A549 (cell line): ENCODE measurements at regions not wholly inside any gene's neighbourhood (a gene's known extent, or its start where the extent isn't known, plus 50 kb on each side); places are given as distances from the start of the nearest gene placed in this dataset.

ENCODE experiments used
- ATAC-seq, 2 experiments: fragments of 200-7000 bp in 1 of 2; fragments of >200 bp in 1 of 2; cut with Nextera tagmentation in 1 of 2; cut with Tn5 transposase in 1 of 2; 3 replicates each; pipeline versions ENCODE4 v1.8.0 to v1.9.1; 2018 to 2020; ENCODE audit warnings: mild to moderate bottlenecking in 1 of 2, moderate library complexity in 1 of 2
- CTCF ChIA-PET: fragments of 300-600 bp; sonication (Branson Sonifier 250); formaldehyde crosslinking; extraction: SDS; loops from one replicate; lab custom pipeline; 2021; ENCODE audit warnings: antibody characterized with exemption, inconsistent platforms; lab: Yijun Ruan, JAX
- POLR2A ChIA-PET: fragments of 350-600 bp; formaldehyde crosslinking; extraction: SDS; loops from one replicate; lab custom pipeline; 2021; ENCODE audit warnings: antibody characterized with exemption, inconsistent platforms; lab: Yijun Ruan, JAX
- DNase-seq, 2 experiments: peaks; one replicate each; pipeline versions ENCODE4 v3.0.0 to v3.0.0-alpha.2; 2011 to 2016; ENCODE audit warnings: low read depth in 1 of 2, low spot score in 1 of 2
- FAIRE-seq: peaks from 2 replicates; lab custom pipeline; 2011; peaks lifted over from hg19 to GRCh38; lab: Jason Lieb, UNC
- H3K27ac ChIP-seq, 2 experiments: fragments of >200 bp; sonication (Bioruptor Twin); formaldehyde crosslinking; 3 replicates each; pipeline ENCODE4 v1.5.1; 2016 to 2017
- H3K4me1 ChIP-seq: fragments of >200 bp; sonication (Bioruptor Twin); formaldehyde crosslinking; 3 replicates; pipeline ENCODE4 v1.6.1; 2016
- H3K4me2 ChIP-seq: fragments of >200 bp; sonication (Bioruptor Twin); formaldehyde crosslinking; 3 replicates; pipeline ENCODE4 v1.6.1; 2016
- H3K4me3 ChIP-seq: fragments of >200 bp; sonication (Bioruptor Twin); formaldehyde crosslinking; 3 replicates; pipeline ENCODE4 v1.5.1; 2016
- H3K9me3 ChIP-seq: fragments of >200 bp; sonication (Bioruptor Twin); formaldehyde crosslinking; 3 replicates; pipeline ENCODE4 v1.6.1; 2016
- CHD4 ChIP-seq: fragments of 200-600 bp; sonication (generic); IDR thresholded peaks from 2 replicates; pipeline ENCODE4 v1.6.1; 2016; ENCODE audit warnings: antibody characterized with exemption, mild to moderate bottlenecking, borderline replicate concordance
- CTCF ChIP-seq: fragments of >200 bp; sonication (Bioruptor Twin); formaldehyde crosslinking; IDR thresholded peaks from 3 replicates; pipeline ENCODE4 v1.5.1; 2016
- ELK1 ChIP-seq: fragments of 150-350 bp; IDR thresholded peaks from 2 replicates; pipeline ENCODE4 v1.6.1; 2014; ENCODE audit warnings: low read depth, mild to moderate bottlenecking, low read length
- ESRRA ChIP-seq: fragments of 150-350 bp; IDR thresholded peaks from 2 replicates; pipeline ENCODE4 v1.6.1; 2014; ENCODE audit warnings: mild to moderate bottlenecking, low read length, borderline replicate concordance
- FOSB ChIP-seq: fragments of 250-450 bp; sonication (Bioruptor Pico); IDR thresholded peaks from 2 replicates; pipeline ENCODE4 v1.5.0; 2020; ENCODE audit warnings: mild to moderate bottlenecking, moderate library complexity
- FOSL2 ChIP-seq, 2 experiments: fragments of 450-650 bp in 1 of 2; fragments of >200 bp in 1 of 2; sonication (Bioruptor Twin) in 1 of 2; formaldehyde crosslinking; IDR thresholded peaks; 2 replicates each; pipeline versions ENCODE4 v1.5.0 to v1.6.1; 2016 to 2020; ENCODE audit warnings: mild to moderate bottlenecking in 1 of 2, moderate library complexity in 1 of 2
- GATA3 ChIP-seq: IDR thresholded peaks from 2 replicates; pipeline ENCODE4 v1.6.1; 2012; ENCODE audit warnings: borderline replicate concordance
- HEYL ChIP-seq: fragments of 250-450 bp; sonication (Bioruptor Pico); IDR thresholded peaks from 2 replicates; pipeline ENCODE4 v1.8.0; 2021; ENCODE audit warnings: mild to moderate bottlenecking, moderate library complexity
- HMGXB4 ChIP-seq: fragments of 250-450 bp; sonication (Bioruptor Pico); IDR thresholded peaks from 2 replicates; pipeline ENCODE4 v1.5.0; 2021; ENCODE audit warnings: mild to moderate bottlenecking, moderate library complexity, borderline replicate concordance
- JUNB ChIP-seq: fragments of >200 bp; sonication (Bioruptor Twin); formaldehyde crosslinking; IDR thresholded peaks from 2 replicates; pipeline ENCODE4 v1.6.1; 2016
- KDM1A ChIP-seq: fragments of 200-600 bp; sonication (generic); IDR thresholded peaks from 2 replicates; pipeline ENCODE4 v1.6.1; 2016; ENCODE audit warnings: low read depth, mild to moderate bottlenecking
- KDM5A ChIP-seq: fragments of 200-600 bp; sonication (generic); IDR thresholded peaks from 2 replicates; pipeline ENCODE4 v1.6.1; 2016; ENCODE audit warnings: antibody characterized with exemption, mild to moderate bottlenecking
- MAFK ChIP-seq: fragments of 450-650 bp; IDR thresholded peaks from 2 replicates; pipeline ENCODE4 v1.6.1; 2014; ENCODE audit not compliant: partially characterized antibody
- MAX ChIP-seq: IDR thresholded peaks from 2 replicates; pipeline ENCODE4 v1.6.1; 2012
- MYC ChIP-seq: IDR thresholded peaks from 2 replicates; pipeline ENCODE4 v1.6.1; 2012; ENCODE audit warnings: mild to moderate bottlenecking, inconsistent platforms, low read length, improper control_type of control experiment, borderline replicate concordance
- PHF8 ChIP-seq: fragments of 200-600 bp; sonication (generic); IDR thresholded peaks from 2 replicates; pipeline ENCODE4 v1.6.1; 2016; ENCODE audit warnings: low read depth, mild to moderate bottlenecking, antibody characterized with exemption, moderate library complexity, borderline replicate concordance
- RAD21 ChIP-seq, 2 experiments: fragments of >200 bp in 1 of 2; sonication (Bioruptor Twin) in 1 of 2; formaldehyde crosslinking in 1 of 2; IDR thresholded peaks in 1 of 2; conservative IDR thresholded peaks in 1 of 2; 2 replicates in 1 of 2; 3 replicates in 1 of 2; pipeline ENCODE4 v1.6.1; 2012 to 2018; ENCODE audit warnings: inconsistent platforms in 1 of 2
- REST ChIP-seq: fragments of 200-600 bp; sonication (generic); IDR thresholded peaks from 2 replicates; pipeline ENCODE4 v1.6.1; 2016; ENCODE audit warnings: antibody characterized with exemption, mild to moderate bottlenecking, moderate library complexity
- RNF2 ChIP-seq: fragments of 200-600 bp; sonication (generic); IDR thresholded peaks from 2 replicates; pipeline ENCODE4 v1.6.1; 2016; ENCODE audit warnings: low read depth, mild to moderate bottlenecking, antibody characterized with exemption, moderate library complexity, borderline replicate concordance
- USF2 ChIP-seq: fragments of 450-650 bp; IDR thresholded peaks from 2 replicates; pipeline ENCODE4 v1.6.1; 2014; ENCODE audit warnings: antibody characterized with exemption
- ZFP36 ChIP-seq: fragments of 450-650 bp; IDR thresholded peaks from 2 replicates; pipeline ENCODE4 v1.6.1; 2014; ENCODE audit warnings: borderline replicate concordance; ENCODE audit not compliant: partially characterized antibody
- ZNF302 ChIP-seq: fragments of 250-450 bp; sonication (Bioruptor Pico); IDR thresholded peaks from 2 replicates; pipeline ENCODE4 v1.9.0; 2021; ENCODE audit warnings: inconsistent platforms, mild to moderate bottlenecking, moderate library complexity
- WGBS: methylation state at CpG from one replicate; pipeline ENCODE4 v1.1.6; 2017; ENCODE audit errors: missing lambda C conversion rate; 5-methylcytosine and 5-hydroxymethylcytosine counted together

GRCh38 chr5:159780246-159780645 lies 136.0 kb upstream of the ADRA1B start (continued):
- no peak for TF ChIP-seq USF2
- no peak for TF ChIP-seq ZFP36

- H3K9me3 ChIP-seq, result no peaks in the 10 kb centered on the region
- POLR2A ChIA-PET, result no interaction called here
- FAIRE-seq, result no peak
- peaks cover 15% of the 10 kb centered on the region for H3K4me1 ChIP-seq
- CTCF ChIA-PET, result interaction anchor here (0.9 to 2.5 kb wide), 6 partner anchors 8 to 206 kb away, joined by 3 to 7 read pairs (median 3); no protein-coding TSS in a partner anchor
- no peak for TF ChIP-seq CHD4
- no peak for TF ChIP-seq RNF2
- no peak for TF ChIP-seq MAX
- no peak for TF ChIP-seq MYC
- TF ChIP-seq FOSL2 (IDR thresholded peaks at IDR 0.05), result no peak
- no peak for TF ChIP-seq FOSL2 (CRISPR knock-in tag; IDR thresholded peaks at IDR 0.05)
- no peak for TF ChIP-seq KDM1A
- no peak for TF ChIP-seq PHF8
- TF ChIP-seq HMGXB4 (CRISPR knock-in tag), result no peak
- no peak for TF ChIP-seq ZFP36
- no peak for TF ChIP-seq KDM5A
- no peak for DNase-seq
- peak overlapping the region in 1 of 2 experiments; percentile 20; a peak in 1 of 6 replicates for H3K27ac ChIP-seq
- H3K4me2 ChIP-seq, result no peak overlapping the region
- WGBS, result 80% methylated on average over 3 of the region's 3 CpGs
- ATAC-seq, result no peak
- H3K4me3 ChIP-seq, result no peak overlapping the region
Observed at GRCh38 chr5:159781626-159782157, 134.6 kb upstream of the ADRA1B start.

- 92% methylated on average over 9 of the region's 9 CpGs for WGBS
- Histone ChIP-seq H3K9me3 (no peaks in the 10 kb centered on the region), H3K4me3 (no peak overlapping the region), H3K4me1 (peaks cover 15% of the 10 kb centered on the region), H3K4me2 (no peak overlapping the region), H3K27ac (peak overlapping the region in 1 of 2 experiments; percentile 20; a peak in 1 of 6 replicates)
- ATAC-seq, result no peak
- FAIRE-seq, result no peak
- no peak for DNase-seq
- CTCF ChIA-PET, result interaction anchor here (0.9 to 2.5 kb wide), 6 partner anchors 8 to 205 kb away, joined by 3 to 7 read pairs (median 3); no protein-coding TSS in a partner anchor
- POLR2A ChIA-PET, result no interaction called here
- TF ChIP-seq RAD21 (conservative IDR thresholded peaks at IDR 0.05 in 1 of 2, IDR thresholded peaks at IDR 0.05 in 1 of 2), result no peak
- no peak for TF ChIP-seq HEYL (CRISPR knock-in tag)
- TF ChIP-seq ELK1, result no peak
- no peak for TF ChIP-seq KDM1A
- no peak for TF ChIP-seq ESRRA
- no peak for TF ChIP-seq MAFK
- no peak for TF ChIP-seq CTCF
- no peak for TF ChIP-seq JUNB
- TF ChIP-seq FOSB (CRISPR knock-in tag), result no peak
- no peak for TF ChIP-seq GATA3
- TF ChIP-seq RNF2, result no peak
- TF ChIP-seq ZNF302 (CRISPR knock-in tag), result no peak
- TF ChIP-seq REST, result no peak
Observed at GRCh38 chr5:159782197-159782994, 133.9 kb upstream of the ADRA1B start.
